Activated CD4-positive, alpha-beta T cell treated with anti-CD3 and anti-CD28 coated beads for 1 hour (primary cell): ENCODE measurements at regions not wholly inside any gene's neighbourhood (a gene's known extent, or its start where the extent isn't known, plus 50 kb on each side); places are given as distances from the start of the nearest gene placed in this dataset.

Experiments
- DNase-seq: peaks from one replicate; pipeline ENCODE4 v3.0.0-alpha.2; 2020

DNA sequence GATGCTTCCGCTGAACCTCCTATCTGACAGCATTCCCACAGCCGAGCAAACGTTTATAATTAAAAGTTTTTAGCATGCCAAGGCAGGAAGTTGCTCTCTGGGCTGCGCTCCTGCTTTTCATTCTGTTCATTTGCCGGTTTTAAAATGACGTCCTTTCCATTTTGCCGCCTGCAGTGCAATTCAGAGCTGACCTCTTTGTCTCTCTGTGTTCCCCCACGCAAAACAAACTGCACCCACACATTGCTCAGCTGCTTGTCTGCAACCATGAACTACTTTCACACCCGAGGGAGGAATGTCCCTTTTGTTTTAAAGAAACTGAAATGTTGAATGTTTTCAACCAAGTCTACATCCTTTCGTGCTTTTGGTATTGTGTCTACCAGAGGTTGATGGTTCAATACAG is 416.5 kb downstream of the EFNB2 start:
- no peak for DNase-seq

DNA sequence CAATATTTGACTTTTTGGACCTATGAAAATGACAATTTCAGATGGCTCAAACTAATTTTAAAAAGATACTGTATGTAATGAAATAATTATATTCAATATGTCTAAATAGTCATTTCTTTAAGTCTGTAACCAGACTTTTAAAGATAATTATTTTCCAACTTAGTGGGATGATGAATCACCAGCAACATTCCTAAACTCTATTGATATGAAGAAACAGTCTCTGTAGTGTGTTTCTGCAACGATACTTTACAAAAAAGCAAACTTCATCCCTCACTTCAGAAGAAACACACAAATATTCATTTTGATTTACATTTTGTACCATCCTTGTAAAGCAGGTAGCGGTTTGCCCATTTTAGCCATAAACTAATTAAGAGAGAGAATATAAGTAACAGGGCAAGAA is 417.4 kb downstream of the EFNB2 start:
- no peak for DNase-seq

DNA sequence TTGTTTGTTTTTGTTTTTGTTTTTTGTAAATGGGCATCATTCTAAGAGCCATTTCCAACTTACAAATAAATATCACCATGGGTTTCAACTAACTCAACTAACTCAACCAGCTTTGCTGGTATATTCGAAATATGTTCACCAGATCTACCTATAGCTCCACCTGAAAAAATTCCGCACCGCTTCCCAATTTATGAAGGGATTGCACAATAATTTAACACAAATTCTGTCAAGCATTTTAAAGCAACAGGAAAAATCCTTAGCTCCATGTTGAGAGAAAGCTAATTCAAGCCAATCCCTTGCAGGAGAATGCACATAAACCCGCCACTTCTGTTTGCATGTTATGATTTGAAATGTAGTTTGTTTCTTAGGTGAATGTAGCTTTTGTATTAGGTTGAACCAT is 417.8 kb downstream of the EFNB2 start:
- no peak for DNase-seq

DNA sequence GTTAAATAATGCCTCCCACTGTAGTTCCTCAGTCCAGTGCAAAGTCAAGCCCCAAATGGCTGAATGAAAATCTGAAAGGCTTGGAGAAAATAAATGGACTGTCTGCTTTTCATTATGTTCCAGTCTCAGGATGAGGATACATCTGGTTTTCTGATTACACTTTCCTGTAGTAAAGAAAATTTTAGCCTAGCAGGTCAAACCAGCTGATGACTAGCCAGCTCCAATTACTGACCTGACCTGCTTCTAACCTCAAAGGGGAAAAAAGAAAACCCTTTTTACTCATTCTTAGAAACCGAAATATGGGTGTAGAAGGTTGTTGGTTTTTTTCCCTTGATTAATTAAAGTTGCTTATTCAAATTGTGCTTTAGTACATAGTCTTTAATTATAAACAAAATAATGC is 418.4 kb downstream of the EFNB2 start:
- no peak for DNase-seq

DNA sequence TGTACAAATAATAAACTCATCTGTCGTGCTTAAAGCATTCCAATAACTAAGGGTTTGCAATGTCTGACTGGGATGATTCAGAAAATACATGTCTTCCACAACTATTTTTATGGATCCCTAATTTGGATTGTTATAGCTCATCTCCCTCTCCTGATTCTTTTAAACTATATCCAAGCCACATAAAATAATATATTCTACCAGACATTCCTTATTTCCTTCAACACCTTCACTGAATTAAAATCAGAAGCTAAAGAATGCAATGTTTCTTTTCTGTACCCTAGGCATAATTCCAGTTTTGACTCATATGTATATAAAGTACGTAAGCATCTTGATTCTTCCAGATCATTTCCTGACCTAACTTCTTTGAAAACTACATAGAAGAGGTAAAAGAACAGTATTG is 420.4 kb downstream of the EFNB2 start:
- DNase-seq, result no peak

GRCh38 chr13:106113796-106114195 is 421.7 kb downstream of the EFNB2 start:
- no peak for DNase-seq

GRCh38 chr13:106112191-106112590 is 423.3 kb downstream of the EFNB2 start:
- DNase-seq, result no peak

GRCh38 chr13:106110241-106110855 is 425.1 kb downstream of the EFNB2 start:
- no peak for DNase-seq

- DNase-seq, result no peak
These were observed 426.1 kb downstream of the EFNB2 start for GRCh38 chr13:106109391-106109791.

GRCh38 chr13:106108346-106108745 is 427.1 kb downstream of the EFNB2 start:
- DNase-seq, result no peak

DNA sequence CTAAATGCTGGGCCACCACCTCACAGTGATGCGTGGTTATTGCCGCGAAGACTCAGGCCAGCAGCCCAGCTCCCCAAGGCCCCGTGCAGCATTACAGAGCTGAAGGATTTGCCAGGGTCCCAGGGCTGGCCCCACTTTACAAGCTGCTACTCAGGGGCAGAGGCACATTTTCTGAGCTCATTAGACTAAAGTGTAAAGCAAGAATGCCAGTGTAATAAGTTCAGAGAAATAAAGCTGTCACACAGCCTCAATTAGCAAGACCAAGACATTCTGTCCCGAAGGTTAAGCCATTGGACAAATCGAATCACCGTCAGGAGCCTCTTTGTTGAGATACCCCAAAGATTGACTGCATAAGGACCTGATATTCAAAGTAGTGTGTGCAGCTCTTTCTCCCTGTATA is 428.4 kb downstream of the EFNB2 start:
- DNase-seq, result no peak

GRCh38 chr13:106105153-106105552 is 430.3 kb downstream of the EFNB2 start:
- DNase-seq, result no peak

- no peak for DNase-seq
These were observed 431.1 kb downstream of the EFNB2 start for GRCh38 chr13:106104281-106104901.

GRCh38 chr13:106103779-106104178 is 431.7 kb downstream of the EFNB2 start:
- DNase-seq, result no peak

DNA sequence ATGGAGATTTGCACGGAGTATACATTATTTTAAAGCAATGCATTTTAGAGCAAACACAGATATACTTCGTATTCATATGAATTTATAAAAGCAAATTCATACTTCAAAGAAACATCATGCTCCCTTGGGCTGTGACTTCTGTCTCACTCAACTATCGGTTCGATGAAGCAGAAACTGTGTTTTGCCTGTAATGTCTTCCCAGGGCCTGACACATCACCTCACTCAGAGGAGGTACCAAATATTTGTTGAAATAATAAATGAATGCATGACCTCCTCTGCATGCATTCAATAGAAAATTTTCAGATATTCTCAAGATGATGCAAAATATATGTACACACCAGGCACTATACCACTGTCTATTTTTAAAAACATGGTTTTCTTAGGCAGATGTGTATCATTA is 432.7 kb downstream of the EFNB2 start:
- no peak for DNase-seq

DNA sequence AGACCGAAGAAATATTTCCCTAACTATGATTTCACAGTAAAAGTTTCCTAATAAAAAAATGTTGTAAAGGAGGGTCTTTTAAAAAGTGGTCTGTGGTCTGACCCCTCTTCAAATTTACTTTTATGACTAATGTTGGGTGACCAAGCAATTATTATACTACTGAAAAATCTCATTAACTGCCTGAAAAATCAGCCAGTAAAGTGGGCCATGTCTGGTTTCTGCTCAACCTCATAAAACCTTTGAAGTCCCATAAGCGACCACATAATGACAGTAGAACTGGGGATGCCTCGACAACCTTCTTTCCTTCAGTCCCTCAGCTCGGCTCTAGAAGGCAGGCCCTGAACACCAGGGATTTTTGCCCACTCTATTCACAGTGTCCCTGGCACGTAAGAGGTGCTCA is 434.3 kb downstream of the EFNB2 start:
- DNase-seq, result no peak

DNA sequence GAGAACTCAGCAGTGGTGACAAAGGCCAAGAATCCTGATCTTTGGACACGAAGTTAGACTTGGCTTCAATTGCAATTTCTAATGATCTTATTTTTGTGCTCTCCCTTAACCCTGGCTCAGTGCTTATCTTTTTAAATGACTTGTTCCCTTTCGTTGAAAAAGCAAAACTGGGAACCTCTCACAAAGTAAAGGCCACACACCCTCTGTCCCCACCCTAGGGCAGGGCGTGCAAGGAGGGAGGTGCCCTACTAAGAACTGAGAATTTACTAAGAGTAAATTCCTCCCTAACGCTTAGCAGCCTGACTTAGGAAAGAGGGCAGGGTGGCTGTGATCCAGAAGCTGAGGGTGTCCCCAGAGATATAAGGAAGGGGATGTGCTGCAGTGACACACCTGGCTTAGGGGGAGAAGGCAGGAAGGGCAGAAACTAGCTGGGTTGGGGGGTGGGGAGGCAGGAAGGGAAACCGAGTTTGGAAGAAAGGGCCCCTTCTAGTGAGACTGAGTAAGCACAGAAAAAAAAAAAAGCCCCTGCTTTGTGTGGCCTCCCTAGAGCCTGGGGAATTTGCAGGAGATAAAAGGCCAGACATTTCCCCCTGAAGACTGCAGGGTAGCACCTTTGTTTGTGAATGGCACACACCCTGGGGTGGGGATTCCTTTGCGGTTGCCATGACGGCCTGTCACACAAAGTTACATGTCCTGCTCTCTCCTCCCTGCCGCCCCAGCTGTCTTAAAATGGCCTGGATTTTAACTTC is 435.1 kb downstream of the EFNB2 start:
- no peak for DNase-seq

- DNase-seq, result no peak
These were observed 435.7 kb downstream of the EFNB2 start for GRCh38 chr13:106099765-106100164.

DNA sequence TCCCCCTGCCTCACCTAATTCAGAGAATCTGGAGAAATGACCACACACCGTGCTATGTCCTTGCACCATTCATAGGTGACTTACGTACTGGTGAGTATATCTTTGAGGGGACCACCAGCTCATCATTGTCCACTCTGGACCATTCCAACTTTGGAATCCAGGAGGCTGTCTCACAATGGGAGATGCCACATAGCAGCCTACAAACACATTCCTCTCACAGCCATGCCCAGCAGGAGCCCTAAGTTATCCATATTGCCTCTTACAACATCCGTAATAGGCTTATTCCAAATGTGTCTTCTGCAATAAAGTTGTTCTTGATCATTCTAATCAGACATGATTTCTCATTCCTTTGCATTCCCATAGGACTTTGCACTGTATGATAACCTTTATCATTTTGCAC is 436.7 kb downstream of the EFNB2 start:
- no peak for DNase-seq

GRCh38 chr13:106096661-106097092 is 438.8 kb downstream of the EFNB2 start:
- no peak for DNase-seq

DNA sequence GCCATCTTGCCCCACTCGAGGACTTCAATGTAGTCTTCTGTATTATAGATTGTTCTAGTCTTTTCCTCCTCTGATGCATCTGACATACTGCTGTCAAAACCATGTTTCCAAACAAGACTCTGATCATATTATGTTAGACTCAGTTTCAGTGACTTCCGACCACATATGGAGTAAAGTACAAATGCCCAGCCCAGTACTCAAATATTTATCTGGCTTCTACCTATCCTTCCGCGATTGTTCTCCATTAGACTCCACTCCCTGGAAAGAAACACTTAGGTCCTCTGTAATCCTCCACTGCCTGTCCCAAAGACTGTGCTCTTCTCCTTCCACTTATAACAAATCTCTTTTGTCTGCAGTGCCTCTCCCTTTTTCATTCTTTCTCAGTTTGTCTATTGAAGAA is 439.5 kb downstream of the EFNB2 start:
- no peak for DNase-seq

- DNase-seq, result no peak
These were observed 440.1 kb downstream of the EFNB2 start for GRCh38 chr13:106095406-106095805.

- no peak for DNase-seq
These were observed 445.5 kb downstream of the EFNB2 start for GRCh38 chr13:106090001-106090400.

DNA sequence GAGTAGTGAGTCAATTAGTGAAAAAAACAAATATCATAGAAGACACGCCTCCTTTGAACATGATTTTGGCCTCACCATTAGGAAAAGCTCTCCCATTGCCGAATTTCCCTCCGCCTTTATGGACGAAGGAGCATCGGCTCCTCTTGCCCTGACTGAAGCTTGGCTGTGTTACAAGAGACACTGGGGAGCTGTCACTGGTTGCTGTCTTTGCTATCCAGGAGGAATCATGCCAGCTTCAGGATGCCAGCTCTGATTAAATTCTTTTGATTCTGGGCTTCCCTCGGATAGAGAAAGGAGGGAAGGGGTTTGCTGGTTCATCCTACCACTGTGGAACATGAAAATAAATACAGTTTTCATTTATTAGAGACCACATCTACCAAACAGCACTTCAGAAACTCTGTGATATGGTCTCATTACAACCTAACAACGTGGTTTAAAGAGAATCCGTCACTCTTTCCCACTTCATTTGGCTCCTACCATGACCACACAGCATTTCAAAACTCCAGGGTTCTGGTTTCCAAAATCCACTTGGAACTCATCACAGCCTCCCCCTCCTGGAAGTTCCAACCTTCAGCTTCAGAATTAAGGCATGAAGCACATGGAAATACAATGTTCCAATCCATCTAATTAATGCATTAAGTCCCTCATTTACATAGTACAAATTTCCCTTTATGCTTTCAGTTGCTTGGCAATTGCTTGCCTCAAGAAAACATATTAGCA is 446.0 kb downstream of the EFNB2 start:
- no peak for DNase-seq
